ENCODE measurements at regions not wholly inside any gene's neighbourhood (a gene's known extent, or its start where the extent isn't known, plus 50 kb on each side); places are given as distances from the start of the nearest gene placed in this dataset.
"Not testable (repeated sequence)": the region's sequence is repeated elsewhere in the genome, so short reads cannot be mapped to it uniquely, and the experiment has no call there.

- no peak for DNase-seq
Observed at GRCh38 chr5:89374818-89375521, 492.0 kb upstream of the MEF2C start.

DNA sequence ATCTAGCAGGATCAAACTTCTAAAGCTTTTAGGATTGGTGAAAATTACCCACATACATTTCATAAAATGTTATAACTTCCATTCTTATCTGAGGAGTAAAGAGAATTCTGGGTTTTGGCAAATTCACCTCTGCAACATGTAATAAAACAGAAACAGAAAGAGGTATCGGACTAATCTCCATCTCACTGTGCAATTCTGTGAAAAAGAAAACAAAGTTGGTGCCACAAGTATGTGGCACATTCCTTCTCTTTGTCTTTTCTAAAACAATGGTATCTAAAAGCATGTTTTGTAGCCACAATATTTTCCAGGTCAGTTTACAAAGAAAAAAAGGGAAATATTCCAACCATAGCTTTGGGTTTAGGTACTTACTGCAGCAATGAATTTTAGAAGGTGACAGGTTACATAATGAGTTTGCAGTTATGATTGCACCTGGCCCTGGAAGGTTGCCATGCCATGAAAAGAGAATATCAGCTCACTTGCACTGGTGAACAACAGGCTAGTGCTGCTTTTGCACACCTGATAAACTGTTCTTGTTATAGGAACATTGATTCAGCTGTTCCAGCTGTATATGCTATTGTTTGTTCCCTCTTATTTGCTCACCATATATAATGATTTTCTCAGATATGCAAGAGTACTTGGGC lies 491.3 kb upstream of the MEF2C start:
- no peak for DNase-seq

- DNase-seq: no peak
Observed at GRCh38 chr5:89372176-89372575, 489.2 kb upstream of the MEF2C start.

GRCh38 chr5:89371646-89372045 lies 488.7 kb upstream of the MEF2C start:
- DNase-seq: no peak

- no peak for DNase-seq
Observed at GRCh38 chr5:89359046-89359445, 476.1 kb upstream of the MEF2C start.

GRCh38 chr5:89353837-89354551 lies 471.0 kb upstream of the MEF2C start:
- DNase-seq: no peak

DNA sequence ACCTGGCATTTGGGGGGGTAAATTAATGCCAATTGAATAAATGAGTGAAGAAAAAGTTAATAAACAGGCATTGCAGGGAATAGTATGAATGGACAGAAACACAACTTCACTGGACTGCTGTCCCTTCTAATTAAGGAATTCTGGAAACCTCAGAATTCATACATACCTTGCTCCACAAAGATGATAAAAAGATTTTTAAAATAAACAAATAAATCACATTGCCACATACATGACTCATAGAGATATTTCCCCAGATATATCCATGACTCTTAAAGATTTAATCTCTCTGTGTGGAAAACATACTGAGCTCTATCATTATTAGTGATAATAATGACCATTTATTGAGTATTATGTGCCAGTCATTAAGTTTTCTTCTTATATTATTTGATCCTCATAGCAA lies 469.0 kb upstream of the MEF2C start:
- no peak for DNase-seq

- no peak for DNase-seq
Observed at GRCh38 chr5:89351222-89351621, 468.2 kb upstream of the MEF2C start.

DNA sequence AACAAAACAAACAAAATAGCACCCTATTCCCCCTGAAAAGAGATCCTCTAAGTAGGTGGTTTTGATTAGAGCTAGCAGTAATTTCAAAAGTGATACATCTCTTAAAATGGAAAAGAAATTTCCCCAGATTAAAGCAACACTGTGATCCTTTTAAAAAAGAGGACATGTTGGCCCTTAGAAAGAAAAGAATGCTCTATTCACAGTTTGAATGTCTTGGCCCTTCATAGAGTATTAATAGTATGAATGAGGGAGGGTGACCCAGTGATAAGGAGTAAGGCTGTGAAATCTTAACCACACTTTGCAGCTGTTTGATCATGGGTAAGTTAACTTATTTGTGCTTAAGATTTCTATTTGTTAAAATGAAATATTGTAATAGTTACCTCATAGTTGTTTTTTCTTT lies 467.7 kb upstream of the MEF2C start:
- no peak for DNase-seq

- DNase-seq: no peak
Observed at GRCh38 chr5:89349246-89349980, 466.4 kb upstream of the MEF2C start.

DNA sequence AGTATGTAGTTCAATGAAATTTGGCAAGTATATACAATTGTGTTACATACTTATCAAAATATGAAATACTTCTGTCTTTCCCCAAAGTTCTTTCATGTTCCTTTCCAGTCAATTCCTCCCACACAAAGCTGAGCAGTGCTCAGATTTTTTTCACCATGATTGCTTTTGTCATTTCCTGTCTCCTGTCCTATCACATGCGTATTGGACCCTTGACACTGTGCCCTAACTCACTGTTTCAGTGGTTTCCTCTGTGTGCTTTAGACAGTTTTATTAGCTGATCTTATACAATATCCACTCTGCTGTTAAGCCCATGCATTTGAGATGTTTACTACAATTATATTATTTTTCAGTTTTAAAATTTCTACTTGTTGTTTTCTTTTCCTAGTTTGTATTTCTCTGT lies 463.6 kb upstream of the MEF2C start:
- no peak for DNase-seq

DNA sequence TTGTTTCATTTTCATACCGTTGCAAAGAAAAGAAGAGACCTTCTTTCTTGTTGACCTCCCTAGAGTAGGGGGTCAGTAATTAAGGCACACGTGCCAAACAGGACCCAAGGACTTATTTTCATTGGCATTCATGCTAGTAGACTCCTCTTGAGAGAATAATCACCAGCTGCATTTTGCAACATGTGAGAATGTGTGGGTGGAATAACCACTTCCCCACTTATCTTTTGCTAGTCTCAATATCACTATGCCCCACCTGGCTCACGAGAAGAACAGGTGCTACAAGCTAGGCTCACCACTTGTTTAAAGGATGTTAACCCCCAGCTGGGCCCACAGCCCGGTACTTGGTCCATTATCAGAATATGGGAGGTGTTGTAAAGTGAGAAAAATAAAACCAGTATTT lies 460.7 kb upstream of the MEF2C start:
- peak; percentile 42 for DNase-seq

DNA sequence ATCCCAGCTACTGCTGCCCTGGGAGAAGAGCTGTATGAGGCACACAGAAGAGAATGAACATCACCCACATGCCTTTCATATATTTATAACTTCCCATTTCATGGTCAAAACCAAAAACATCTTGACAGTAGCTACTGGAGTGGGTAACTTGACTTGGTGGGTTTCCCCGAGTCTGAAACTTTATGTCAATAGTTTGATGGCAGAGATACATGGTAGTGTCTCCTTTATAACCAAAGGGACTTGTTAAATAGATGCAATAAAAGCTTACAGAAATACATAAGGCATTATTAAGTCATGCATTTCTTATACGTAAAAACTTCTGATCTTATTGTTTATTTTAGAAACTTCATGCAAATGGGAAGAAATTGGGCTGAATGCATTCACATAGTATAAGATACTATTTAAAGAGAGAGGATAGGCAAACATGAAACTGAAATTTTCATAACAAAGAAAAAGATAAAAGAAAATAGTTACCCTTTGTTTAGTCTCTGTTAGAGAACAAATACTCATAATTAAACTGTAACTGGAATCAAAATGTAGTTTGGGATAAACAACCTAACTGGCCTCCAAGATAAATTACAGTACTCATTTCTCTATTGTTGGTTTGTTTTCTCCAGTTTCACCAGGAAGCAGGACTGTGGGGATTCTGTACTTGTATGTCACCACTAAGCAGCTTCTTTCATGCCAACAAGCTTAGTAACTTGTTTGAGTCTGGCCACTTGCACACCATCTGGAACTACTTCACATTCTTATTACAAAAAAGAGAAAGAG lies 459.3 kb upstream of the MEF2C start:
- no peak for DNase-seq

GRCh38 chr5:89338935-89339334 lies 456.0 kb upstream of the MEF2C start:
- DNase-seq: no peak

- DNase-seq: no peak
Observed at GRCh38 chr5:89336111-89336510, 453.1 kb upstream of the MEF2C start.

DNA sequence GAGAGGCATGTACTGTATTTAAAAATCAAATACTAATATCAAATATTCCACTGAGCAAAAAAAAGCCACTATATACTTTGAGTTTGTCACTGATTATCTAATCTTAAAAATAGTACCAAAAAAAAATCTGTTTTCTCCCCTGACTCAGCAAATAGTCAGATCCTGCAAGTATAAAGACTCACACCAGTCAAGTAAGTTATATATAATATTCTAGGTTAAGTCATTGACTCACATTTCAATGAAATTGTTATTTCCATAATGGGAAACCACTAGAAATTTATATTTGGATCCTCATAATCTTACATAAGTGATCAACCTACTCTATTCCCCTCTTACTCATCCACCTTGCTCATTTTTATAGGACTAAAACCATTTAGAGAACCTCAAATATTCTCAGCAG lies 447.2 kb upstream of the MEF2C start:
- no peak for DNase-seq

- DNase-seq: no peak
Observed at GRCh38 chr5:89327608-89328007, 444.6 kb upstream of the MEF2C start.

- no peak for DNase-seq
Observed at GRCh38 chr5:89324990-89325389, 442.0 kb upstream of the MEF2C start.

- DNase-seq: no peak
Observed at GRCh38 chr5:89320421-89321277, 437.7 kb upstream of the MEF2C start.

DNA sequence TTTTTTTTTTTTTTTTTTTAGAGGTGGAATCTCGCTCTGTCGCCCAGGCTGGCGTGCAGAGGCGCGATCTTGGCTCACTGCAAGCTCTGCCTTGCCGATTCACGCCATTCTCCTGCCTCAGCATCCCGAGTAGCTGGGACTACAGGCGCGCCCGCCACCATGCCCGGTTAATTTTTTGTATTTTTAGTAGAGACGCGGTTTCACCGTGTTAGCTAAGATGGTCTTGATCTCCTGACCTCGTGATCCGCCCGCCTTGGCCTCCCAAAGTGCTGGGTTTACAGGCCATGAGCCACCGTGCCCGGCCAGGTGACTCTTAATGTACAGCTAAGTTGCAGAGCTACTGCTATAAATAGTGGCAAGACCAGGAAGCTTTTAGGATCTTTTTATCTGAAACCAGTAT lies 434.9 kb upstream of the MEF2C start:
- DNase-seq: not testable (repeated sequence)

DNA sequence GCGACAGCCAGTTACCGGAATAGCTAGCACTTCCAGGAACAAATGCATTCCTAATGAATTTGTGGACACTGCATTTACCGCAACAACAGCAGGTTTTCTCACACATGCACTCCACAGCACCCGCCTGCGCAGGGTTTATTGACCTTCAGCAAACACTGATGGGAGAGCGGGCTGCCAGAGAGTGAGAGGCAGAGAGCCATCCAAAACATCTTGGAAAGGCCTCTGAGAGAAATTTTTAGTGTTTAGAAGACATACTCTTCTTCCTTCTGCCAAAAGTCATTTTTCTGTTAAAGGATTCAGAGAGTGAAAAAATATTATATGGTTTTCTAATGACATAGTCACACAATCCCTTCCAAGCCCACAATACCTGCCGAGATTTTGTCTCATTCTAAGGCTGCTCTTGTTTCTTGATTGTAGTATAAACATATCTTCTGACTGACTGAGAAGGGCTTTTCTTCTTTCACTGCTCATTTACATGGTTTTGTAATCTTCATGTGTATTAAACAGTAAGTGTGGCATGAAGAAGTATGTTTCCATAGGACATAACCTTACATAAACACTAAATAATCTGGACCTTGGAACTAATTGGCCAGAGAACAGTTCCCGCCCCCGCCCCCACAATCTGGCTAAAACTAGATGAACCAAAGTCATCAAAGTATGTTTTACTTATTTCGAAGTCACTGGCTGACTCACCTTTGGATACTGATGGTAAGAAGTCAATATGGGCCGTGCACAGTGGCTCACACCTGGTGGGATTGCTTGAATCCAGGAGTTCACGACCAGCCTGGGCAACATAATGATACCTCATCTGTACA lies 432.5 kb upstream of the MEF2C start:
- no peak for DNase-seq

Measured in hematopoietic multipotent progenitor cell treated with erythropoietin and hydrocortisone succinate and interleukin-3 and kit ligand, for 6 days (in vitro differentiated cells).